Fibroblast of upper back skin (primary cell): ENCODE measurements at regions not wholly inside any gene's neighbourhood (a gene's known extent, or its start where the extent isn't known, plus 50 kb on each side); places are given as distances from the start of the nearest gene placed in this dataset.
"Not testable (repeated sequence)": the region's sequence is repeated elsewhere in the genome, so short reads cannot be mapped to it uniquely, and the experiment has no call there.

Source experiments
- DNase-seq: peaks from one replicate; pipeline ENCODE4 v3.0.0-alpha.2; 2013

DNA sequence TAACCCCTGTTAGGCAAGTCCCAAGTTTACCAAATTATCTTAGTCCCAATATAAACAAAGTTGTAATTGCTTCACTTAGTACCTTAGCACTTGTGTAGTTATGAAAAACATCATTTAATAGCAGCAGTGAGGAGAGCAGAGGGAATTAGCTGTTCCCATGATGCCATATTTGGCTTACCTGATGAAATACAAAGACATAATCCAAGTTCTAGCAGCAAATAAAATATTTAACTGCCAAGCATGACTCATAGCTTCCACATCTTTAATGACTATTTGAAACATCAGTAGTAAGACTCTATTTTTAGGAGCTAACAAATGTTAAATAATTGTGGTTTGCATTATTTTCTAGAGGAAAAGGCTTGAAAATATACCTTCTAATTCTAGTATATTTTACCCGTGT, 94.0 kb upstream of the MCHR2 start:
- DNase-seq = peak; percentile 96

DNA sequence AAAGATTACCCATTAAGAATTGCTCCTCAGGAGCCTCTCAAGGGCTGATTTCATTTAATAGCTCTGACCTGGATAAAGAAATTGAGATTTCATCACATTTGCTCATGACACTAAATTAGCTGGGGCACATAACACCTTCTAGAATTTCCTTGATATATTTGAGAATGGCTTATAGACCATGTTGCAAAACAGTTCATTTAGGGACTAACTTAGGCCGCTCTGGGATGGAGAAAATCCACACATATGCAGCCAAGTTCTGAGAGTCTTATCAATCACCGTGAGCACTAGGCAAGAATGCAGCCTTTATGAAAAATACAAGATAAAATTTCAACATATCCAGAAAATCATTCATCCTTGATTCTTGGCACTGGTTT, 91.0 kb upstream of the MCHR2 start:
- peak; percentile 68 for DNase-seq

DNA sequence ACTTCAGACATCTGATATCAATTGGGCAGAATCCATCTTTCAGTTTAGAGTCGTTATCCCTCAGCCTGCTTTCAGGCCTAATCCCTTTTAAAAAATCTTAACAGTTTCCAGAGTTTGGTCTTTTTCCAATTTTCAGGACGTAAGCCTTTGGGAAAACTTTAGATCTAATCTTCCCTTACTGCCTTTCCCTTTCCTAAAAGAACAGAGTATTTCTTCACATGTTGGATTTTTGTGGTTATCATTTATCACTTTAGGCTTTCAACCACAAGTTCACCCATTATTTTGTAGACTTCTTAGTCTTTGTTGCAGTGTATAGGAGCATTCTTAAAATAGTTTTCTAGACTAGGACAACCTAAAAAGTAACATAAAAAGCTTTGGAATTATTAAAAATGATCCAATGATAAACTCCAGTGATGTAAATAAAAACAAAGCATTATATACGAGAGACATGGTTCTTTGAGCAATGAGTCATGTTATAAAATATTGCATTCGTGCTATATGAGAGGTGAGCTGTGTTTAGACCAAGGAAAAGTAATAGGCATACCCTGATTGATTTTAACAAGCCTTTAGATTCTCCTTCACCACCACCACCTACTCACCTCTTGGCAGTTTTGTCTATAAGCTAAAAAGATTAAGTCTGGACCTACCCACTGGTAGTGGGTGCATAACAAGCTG, 90.4 kb upstream of the MCHR2 start:
- DNase-seq = peak; percentile 98

DNA sequence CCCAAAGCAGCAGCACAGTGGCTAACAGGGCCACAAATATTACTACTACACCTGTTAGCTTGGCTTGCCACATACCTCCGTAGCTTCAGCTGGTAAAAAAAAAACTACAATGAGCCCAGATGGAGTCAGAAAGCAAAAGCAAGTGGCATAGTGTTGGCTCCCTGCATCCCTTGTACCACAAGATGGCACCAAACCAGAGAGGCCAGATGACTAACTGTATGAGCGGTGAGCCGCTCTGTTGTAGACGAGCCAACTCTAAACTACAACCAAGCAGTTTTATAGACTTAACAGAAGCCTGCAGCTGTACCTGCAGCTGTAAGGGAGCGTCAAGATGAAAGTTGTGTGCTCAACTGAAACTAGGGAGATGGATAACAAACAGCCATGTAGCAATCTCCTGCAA, 84.5 kb upstream of the MCHR2 start:
- peak; percentile 51 for DNase-seq

DNA sequence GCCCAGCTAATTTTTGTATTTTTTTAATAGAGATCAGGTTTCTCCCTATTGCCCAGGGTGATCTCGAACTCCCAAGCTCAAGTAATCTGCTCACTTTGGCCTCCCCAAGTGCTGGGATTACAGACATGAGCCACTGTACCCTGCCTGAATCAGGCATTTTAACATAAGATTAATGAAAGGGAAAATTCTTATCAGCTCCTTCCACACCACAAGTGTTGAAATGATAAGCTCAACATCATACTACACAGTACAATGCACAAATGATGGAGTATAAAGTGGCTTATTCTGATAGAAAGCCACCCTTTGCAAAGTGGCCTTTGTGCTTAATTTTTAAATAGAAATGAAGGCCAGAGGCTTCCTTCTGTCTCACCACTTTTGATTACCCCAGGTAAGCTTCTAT, 71.3 kb upstream of the MCHR2 start:
- DNase-seq = no peak

DNA sequence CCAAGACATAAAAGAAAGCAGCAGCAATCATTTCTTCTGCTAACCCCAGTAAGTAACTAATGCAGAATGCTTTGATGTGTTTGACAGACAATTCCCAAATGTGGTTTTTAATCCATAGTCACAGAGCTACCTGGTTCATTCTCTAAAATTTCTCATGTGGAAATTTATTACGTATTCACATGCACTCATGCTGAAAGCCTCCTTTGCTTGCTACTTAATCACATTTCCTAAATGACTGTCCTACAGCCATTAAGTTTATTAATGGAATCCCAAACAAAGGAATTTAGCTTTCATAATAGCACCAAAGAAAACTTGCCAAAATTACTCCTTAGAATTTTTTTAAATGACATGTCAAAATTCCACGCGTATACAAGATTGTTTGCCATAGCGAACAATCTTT, 68.6 kb upstream of the MCHR2 start:
- no peak for DNase-seq

DNA sequence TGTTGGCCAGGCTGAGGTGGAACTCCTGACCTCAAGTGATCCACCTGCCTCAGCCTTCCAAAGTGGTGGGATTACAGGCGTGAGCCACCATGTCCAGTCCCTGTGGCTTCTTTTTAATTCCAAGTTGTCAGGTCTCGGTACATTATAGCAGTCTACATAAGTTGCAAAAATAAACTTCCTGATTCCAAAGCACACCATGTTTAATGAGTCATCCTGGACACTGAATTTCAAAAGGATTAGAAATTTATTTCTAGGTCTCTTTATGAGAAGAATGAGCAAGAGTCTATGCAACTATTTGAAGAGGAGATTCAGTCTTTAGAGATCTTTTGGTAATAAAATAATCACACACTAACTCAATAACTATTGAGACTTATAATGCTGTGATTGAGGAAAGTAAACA, 63.9 kb upstream of the MCHR2 start:
- peak; percentile 4 for DNase-seq

DNA sequence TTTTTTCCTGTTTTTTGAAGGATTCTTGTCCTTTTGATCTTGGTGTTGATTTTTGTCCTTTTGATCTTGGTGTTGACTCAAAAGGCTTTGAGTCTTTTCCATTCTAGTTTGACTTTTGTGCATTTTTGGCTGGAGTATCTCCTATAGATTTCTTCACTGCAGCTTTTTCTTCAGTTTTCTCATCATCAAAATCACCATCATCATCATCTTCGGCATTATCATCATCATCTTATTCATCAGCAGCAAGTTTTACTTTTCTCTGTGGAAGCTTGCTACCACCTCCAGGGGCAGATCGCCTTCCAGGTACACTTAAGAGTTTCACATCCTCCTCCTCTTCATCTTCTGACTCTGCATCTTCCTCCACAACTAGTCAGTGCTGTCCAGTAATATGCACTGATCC, 56.5 kb upstream of the MCHR2 start:
- DNase-seq = no peak

DNA sequence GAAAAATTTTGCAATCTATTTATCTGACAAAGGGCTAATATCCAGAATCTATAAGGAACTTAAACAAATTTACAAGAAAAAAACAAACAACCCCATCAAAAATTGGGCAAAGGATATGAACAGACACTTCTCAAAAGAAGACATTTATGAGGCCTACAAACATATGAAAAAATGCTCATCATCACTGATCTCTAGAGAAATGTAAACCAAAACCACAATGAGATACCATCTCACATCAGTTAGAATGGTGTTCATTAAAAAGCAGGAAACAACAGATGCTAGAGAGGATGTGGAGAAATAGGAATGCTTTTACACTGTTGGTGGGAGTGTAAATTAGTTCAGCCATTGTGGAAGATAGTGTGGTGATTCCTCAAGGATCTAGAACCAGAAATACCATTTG, 49.9 kb upstream of the MCHR2 start:
- not testable (repeated sequence) for DNase-seq
